Kidney (tissue), 13 donors: ENCODE measurements at regions not wholly inside any gene's neighbourhood (a gene's known extent, or its start where the extent isn't known, plus 50 kb on each side); places are given as distances from the start of the nearest gene placed in this dataset.

Experiments
- DNase-seq, 5 donors: peaks; one replicate each; pipeline ENCODE4 v3.0.0-alpha.2; 2013 to 2020
- FAIRE-seq: peaks from 2 replicates; lab custom pipeline; 2012; peaks lifted over from hg19 to GRCh38; lab: Jason Lieb, UNC
- H3K27ac ChIP-seq, 2 donors: one replicate each; pipeline ENCODE4 v1.7.0; 2013; ENCODE audit warnings: low read depth in 2 of 2, low read length in 2 of 2, inconsistent platforms in 1 of 2
- H3K27me3 ChIP-seq: one replicate; pipeline ENCODE4 v1.7.1; 2013; ENCODE audit warnings: low read length, inconsistent platforms; ENCODE audit not compliant: control insufficient read depth, insufficient read depth
- H3K36me3 ChIP-seq, 3 donors: one replicate each; pipeline versions ENCODE4 v1.7.0 to v1.7.1; 2013; ENCODE audit warnings: low read length in 3 of 3, control low read depth in 1 of 3, inconsistent platforms in 1 of 3; ENCODE audit not compliant: insufficient read depth in 3 of 3, control insufficient read depth in 2 of 3
- H3K4me1 ChIP-seq, 3 donors: one replicate each; pipeline versions ENCODE4 v1.7.0 to v1.7.1; 2013; ENCODE audit warnings: low read length in 3 of 3, inconsistent platforms in 1 of 3, low read depth in 1 of 3; ENCODE audit not compliant: control insufficient read depth in 2 of 3, insufficient read depth in 2 of 3
- H3K4me3 ChIP-seq, 3 donors: one replicate each; pipeline versions ENCODE4 v1.7.0 to v1.8.1; 2013; ENCODE audit warnings: low read length in 3 of 3, control low read depth in 1 of 3, inconsistent platforms in 1 of 3
- H3K9ac ChIP-seq, 3 donors: one replicate each; pipeline versions ENCODE4 v1.7.0 to v1.7.1; 2013; ENCODE audit warnings: low read length in 3 of 3, control low read depth in 1 of 3, inconsistent platforms in 1 of 3
- H3K9me3 ChIP-seq, 3 donors: one replicate each; pipeline versions ENCODE4 v1.7.0 to v1.7.1; 2013; ENCODE audit warnings: low read length in 3 of 3, control low read depth in 1 of 3, inconsistent platforms in 1 of 3; ENCODE audit not compliant: control insufficient read depth in 2 of 3, insufficient read depth in 1 of 3
- CTCF ChIP-seq: IDR thresholded peaks from 3 replicates; pipeline ENCODE4 v1.5.1; 2012; ENCODE audit warnings: mild to moderate bottlenecking, moderate library complexity, borderline replicate concordance; ENCODE audit not compliant: insufficient read depth; ENCODE audit errors: extremely low read depth
- intact Hi-C: fragments of 100-400 bp; cut with DNase I; formaldehyde crosslinking; loops from one replicate; pipeline ENCODE4 v1.11.1; 2022
- donor health status: control.
- donor health status: control.
- donor health status: control.
- donor health status: control.
- donor health status: control.
- donor health status: DM: yes; HTN: yes; CAD: no.
- donor health status: Normal renal cell carcinoma (clear cell type).

- Histone ChIP-seq H3K27ac (no peak overlapping the region), H3K4me1 (no peaks in the 10 kb centered on the region), H3K9ac (no peak overlapping the region), H3K9me3 (no peaks in the 10 kb centered on the region), H3K4me3 (no peak overlapping the region), H3K27me3 (no peaks in the 10 kb centered on the region), H3K36me3 (no peaks in the 10 kb centered on the region)
- intact Hi-C loops, result no loop called here
- TF ChIP-seq CTCF, result no peak
- DNase-seq, result peak in 2 of 5 donors; percentile 20 to 43
- no peak for FAIRE-seq
These were observed 53.0 kb upstream of the ANKEF1 start for GRCh38 chr20:9981829-9982228.

GRCh38 chr20:9978397-9979004 is 56.3 kb upstream of the ANKEF1 start:
- no peak overlapping the region for H3K9ac ChIP-seq
- H3K27me3 ChIP-seq, result no peaks in the 10 kb centered on the region
- no peak overlapping the region for H3K4me3 ChIP-seq
- peak in 4 of 5 donors; percentile 34 to 90 (median 68) for DNase-seq
- peak; percentile 90 for FAIRE-seq
- H3K27ac ChIP-seq, result no peak overlapping the region
- H3K9me3 ChIP-seq, result no peaks in the 10 kb centered on the region
- intact Hi-C loops, result loop anchor here (10.0 kb wide), 2 partner anchors 116 to 446 kb away; no protein-coding TSS in a partner anchor
- peak; percentile 83 for TF ChIP-seq CTCF
- no peaks in the 10 kb centered on the region for H3K4me1 ChIP-seq
- no peaks in the 10 kb centered on the region for H3K36me3 ChIP-seq

- no peaks in the 10 kb centered on the region for H3K9me3 ChIP-seq
- H3K4me3 ChIP-seq, result no peak overlapping the region
- TF ChIP-seq CTCF, result no peak
- no peak for DNase-seq
- no peaks in the 10 kb centered on the region for H3K27me3 ChIP-seq
- H3K27ac ChIP-seq, result no peak overlapping the region
- no peaks in the 10 kb centered on the region for H3K4me1 ChIP-seq
- FAIRE-seq, result no peak
- intact Hi-C loops, result loop anchor here (10.0 kb wide), 2 partner anchors 117 to 447 kb away; no protein-coding TSS in a partner anchor
- no peaks in the 10 kb centered on the region for H3K36me3 ChIP-seq
- no peak overlapping the region for H3K9ac ChIP-seq
These were observed 57.2 kb upstream of the ANKEF1 start for GRCh38 chr20:9977629-9978028.
